GM23338 (cell line): ENCODE measurements at regions not wholly inside any gene's neighbourhood (a gene's known extent, or its start where the extent isn't known, plus 50 kb on each side); places are given as distances from the start of the nearest gene placed in this dataset.

Experiments
- ATAC-seq: fragments of 200-7000 bp; cut with Tn5 transposase; 3 replicates; pipeline ENCODE4 v1.9.1; 2020
- DNase-seq: peaks from one replicate; pipeline ENCODE4 v3.0.0-alpha.2; 2015; ENCODE audit warnings: low spot score
- H2AFZ ChIP-seq: fragments of 200-600 bp; sonication (generic); 2 replicates; pipeline ENCODE4 v1.8.0; 2016; ENCODE audit warnings: antibody characterized with exemption, mild to moderate bottlenecking, moderate library complexity
- H3F3A ChIP-seq: fragments of 200-600 bp; sonication (generic); replicated peaks from 2 replicates; pipeline ENCODE4 v1.8.0; 2017; ENCODE audit warnings: antibody characterized with exemption, mixed run types, low read depth
- H3K27ac ChIP-seq: fragments of 200-600 bp; sonication (generic); 2 replicates; pipeline ENCODE4 v1.6.1; 2016; ENCODE audit warnings: low read depth
- H3K27me3 ChIP-seq: fragments of 200-600 bp; sonication (generic); 2 replicates; pipeline ENCODE4 v1.8.0; 2016; ENCODE audit warnings: mild to moderate bottlenecking, mixed run types, moderate library complexity; ENCODE audit not compliant: insufficient read depth
- H3K36me3 ChIP-seq: fragments of 200-600 bp; sonication (generic); 2 replicates; pipeline ENCODE4 v1.8.0; 2016; ENCODE audit warnings: mild to moderate bottlenecking; ENCODE audit not compliant: insufficient read depth
- H3K4me1 ChIP-seq: fragments of 200-600 bp; sonication (generic); 2 replicates; pipeline ENCODE4 v1.8.0; 2016; ENCODE audit warnings: mild to moderate bottlenecking, moderate library complexity; ENCODE audit not compliant: insufficient read depth
- H3K4me2 ChIP-seq: fragments of 200-600 bp; sonication (generic); 2 replicates; pipeline ENCODE4 v1.7.1; 2017; ENCODE audit warnings: mixed run types
- H3K4me3 ChIP-seq: fragments of 200-600 bp; sonication (generic); 2 replicates; pipeline ENCODE4 v1.6.1; 2016; ENCODE audit warnings: mixed run types
- H3K79me2 ChIP-seq: fragments of 200-600 bp; sonication (generic); replicated peaks from 2 replicates; pipeline ENCODE4 v1.8.0; 2017; ENCODE audit warnings: mild to moderate bottlenecking; ENCODE audit not compliant: insufficient read depth
- H3K9me2 ChIP-seq: fragments of 200-600 bp; sonication (generic); 2 replicates; pipeline ENCODE4 v1.8.0; 2017; ENCODE audit not compliant: insufficient read depth
- H4K20me1 ChIP-seq: fragments of 200-600 bp; sonication (generic); replicated peaks from 2 replicates; pipeline ENCODE4 v1.8.0; 2017; ENCODE audit warnings: mild to moderate bottlenecking; ENCODE audit not compliant: insufficient read depth
- H3K27ac Mint-ChIP-seq: 2 replicates; pipeline ENCODE4 v1.8.0; 2020; ENCODE audit warnings: inconsistent platforms, mild to moderate bottlenecking, moderate library complexity, mixed read lengths
- H3K27me3 Mint-ChIP-seq: 3 replicates; pipeline ENCODE4 v1.8.0; 2022; ENCODE audit warnings: low read depth, mild to moderate bottlenecking, moderate library complexity, mixed read lengths, inconsistent platforms; ENCODE audit not compliant: insufficient read depth, poor library complexity
- H3K36me3 Mint-ChIP-seq: 3 replicates; pipeline ENCODE4 v1.8.0; 2021; ENCODE audit warnings: low read depth, mild to moderate bottlenecking, inconsistent platforms, moderate library complexity, mixed read lengths
- H3K4me1 Mint-ChIP-seq: 3 replicates; pipeline ENCODE4 v1.8.0; 2020; ENCODE audit warnings: mild to moderate bottlenecking, inconsistent platforms, mixed read lengths
- H3K4me3 Mint-ChIP-seq: 3 replicates; pipeline ENCODE4 v1.8.0; 2021; ENCODE audit warnings: moderate library complexity, mild to moderate bottlenecking, inconsistent platforms, mixed read lengths
- H3K9me3 Mint-ChIP-seq: 3 replicates; pipeline ENCODE4 v1.8.0; 2020; ENCODE audit warnings: moderate library complexity, mild to moderate bottlenecking, inconsistent platforms, mixed read lengths
- EZH2phosphoT487 ChIP-seq: fragments of 200-600 bp; sonication (generic); IDR thresholded peaks from one replicate; pipeline ENCODE4 v1.8.1; 2018; ENCODE audit warnings: antibody characterized with exemption; ENCODE audit not compliant: unreplicated experiment
- NANOG ChIP-seq: IDR thresholded peaks from 2 replicates; pipeline ENCODE4 v1.6.1; 2016; ENCODE audit warnings: antibody characterized with exemption, borderline replicate concordance
- REST ChIP-seq: IDR thresholded peaks from one replicate; pipeline ENCODE4 v1.6.1; 2018; ENCODE audit warnings: antibody characterized with exemption; ENCODE audit not compliant: unreplicated experiment
- ZNF331 ChIP-seq: fragments of 250-450 bp; sonication (Bioruptor Pico); IDR thresholded peaks from 2 replicates; pipeline ENCODE4 v1.5.0; 2020; ENCODE audit warnings: low read depth, mild to moderate bottlenecking, moderate library complexity
- ZNF462 ChIP-seq: fragments of 250-450 bp; sonication (Bioruptor Pico); IDR thresholded peaks from 2 replicates; pipeline ENCODE4 v1.5.0; 2020; ENCODE audit warnings: mild to moderate bottlenecking, moderate library complexity

- no peaks in the 10 kb centered on the region for H3F3A ChIP-seq
- no peaks in the 10 kb centered on the region for H3K36me3 ChIP-seq
- peaks cover 12% of the 10 kb centered on the region; the same call in 1 of the 2 replicates for H3K4me1 ChIP-seq
- Mint-ChIP-seq H3K27ac (no peak overlapping the region), H3K27me3 (peaks cover 5% of the 10 kb centered on the region), H3K4me3 (no peak overlapping the region), H3K36me3 (no peaks in the 10 kb centered on the region), H3K4me1 (peaks cover 7% of the 10 kb centered on the region; the same call in 2 of the 3 replicates), H3K9me3 (no peaks in the 10 kb centered on the region)
- H3K27me3 ChIP-seq, result no peaks in the 10 kb centered on the region
- no peak overlapping the region for H3K4me3 ChIP-seq
- H4K20me1 ChIP-seq, result no peaks in the 10 kb centered on the region
- H3K27ac ChIP-seq, result no peak overlapping the region
- DNase-seq, result no peak
- no peak overlapping the region for H2AFZ ChIP-seq
- H3K9me2 ChIP-seq, result no peaks in the 10 kb centered on the region
- H3K4me2 ChIP-seq, result no peak overlapping the region
- H3K79me2 ChIP-seq, result no peaks in the 10 kb centered on the region
- no peak for ATAC-seq
- TF ChIP-seq EZH2phosphoT487 (no peak), REST (no peak), ZNF462 (CRISPR knock-in tag) (no peak), NANOG (no peak), ZNF331 (CRISPR knock-in tag) (no peak)
These were observed 52.8 kb upstream of the PNRC1 start for GRCh38 chr6:89027756-89028155.
